ENCODE measurements at regions not wholly inside any gene's neighbourhood (a gene's known extent, or its start where the extent isn't known, plus 50 kb on each side); places are given as distances from the start of the nearest gene placed in this dataset.
"Not testable (repeated sequence)": the region's sequence is repeated elsewhere in the genome, so short reads cannot be mapped to it uniquely, and the experiment has no call there.

- TF ChIP-seq, protein P1, sequence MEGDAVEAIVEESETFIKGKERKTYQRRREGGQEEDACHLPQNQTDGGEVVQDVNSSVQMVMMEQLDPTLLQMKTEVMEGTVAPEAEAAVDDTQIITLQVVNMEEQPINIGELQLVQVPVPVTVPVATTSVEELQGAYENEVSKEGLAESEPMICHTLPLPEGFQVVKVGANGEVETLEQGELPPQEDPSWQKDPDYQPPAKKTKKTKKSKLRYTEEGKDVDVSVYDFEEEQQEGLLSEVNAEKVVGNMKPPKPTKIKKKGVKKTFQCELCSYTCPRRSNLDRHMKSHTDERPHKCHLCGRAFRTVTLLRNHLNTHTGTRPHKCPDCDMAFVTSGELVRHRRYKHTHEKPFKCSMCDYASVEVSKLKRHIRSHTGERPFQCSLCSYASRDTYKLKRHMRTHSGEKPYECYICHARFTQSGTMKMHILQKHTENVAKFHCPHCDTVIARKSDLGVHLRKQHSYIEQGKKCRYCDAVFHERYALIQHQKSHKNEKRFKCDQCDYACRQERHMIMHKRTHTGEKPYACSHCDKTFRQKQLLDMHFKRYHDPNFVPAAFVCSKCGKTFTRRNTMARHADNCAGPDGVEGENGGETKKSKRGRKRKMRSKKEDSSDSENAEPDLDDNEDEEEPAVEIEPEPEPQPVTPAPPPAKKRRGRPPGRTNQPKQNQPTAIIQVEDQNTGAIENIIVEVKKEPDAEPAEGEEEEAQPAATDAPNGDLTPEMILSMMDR (IDR thresholded peaks at IDR 0.05) = not testable (repeated sequence)
- TF ChIP-seq POLR2A (IDR thresholded peaks at IDR 0.05) = not testable (repeated sequence)
Observed at GRCh38 chr12:131303576-131303975, 349.9 kb downstream of the ADGRD1 start.
